DMS79 (cell line): ENCODE measurements at regions not wholly inside any gene's neighbourhood (a gene's known extent, or its start where the extent isn't known, plus 50 kb on each side); places are given as distances from the start of the nearest gene placed in this dataset.

Experiments used
- DNase-seq: peaks from one replicate; lab custom pipeline; 2025; lab: John Stamatoyannopoulos, UW

DNA sequence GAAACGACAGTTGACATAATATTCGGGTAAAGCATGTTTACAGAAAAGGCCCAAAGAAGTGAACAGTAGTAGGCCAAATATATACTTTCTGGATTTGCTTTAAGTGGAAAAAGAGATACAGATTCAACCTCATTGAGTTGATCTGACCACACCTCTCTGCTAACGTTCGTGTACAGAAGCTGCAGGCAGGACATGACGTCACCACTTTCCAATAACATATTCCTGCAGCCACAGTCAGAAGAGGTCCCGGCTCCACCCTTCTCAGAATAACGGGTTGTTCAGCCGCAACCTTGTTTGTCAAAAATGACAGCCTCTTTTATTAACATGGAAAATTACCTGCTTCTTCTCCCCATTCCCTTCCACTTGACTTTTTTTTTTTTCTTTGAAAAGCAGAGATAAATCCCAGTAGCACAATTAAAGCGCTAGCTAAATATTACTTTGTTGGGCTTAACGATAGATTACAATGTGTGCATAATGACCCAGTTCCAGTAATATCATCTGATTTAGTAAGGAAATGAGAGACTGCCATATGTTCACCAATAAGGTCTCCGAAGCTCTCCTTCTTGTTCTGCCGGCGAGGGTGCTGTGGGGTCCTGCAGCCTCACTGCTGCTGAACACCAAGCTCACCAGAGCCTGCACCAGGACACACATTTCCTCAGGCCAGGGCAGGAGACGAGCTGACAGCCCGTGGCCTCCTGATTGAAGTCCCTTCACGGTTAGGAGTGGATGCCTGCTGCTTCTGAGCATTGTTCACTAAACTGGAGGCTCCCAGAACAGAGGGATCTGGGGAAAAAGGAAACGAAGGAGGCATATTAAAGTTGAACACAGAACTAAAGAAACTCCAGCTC lies 451.0 kb upstream of the SALL3 start:
- no peak for DNase-seq

DNA sequence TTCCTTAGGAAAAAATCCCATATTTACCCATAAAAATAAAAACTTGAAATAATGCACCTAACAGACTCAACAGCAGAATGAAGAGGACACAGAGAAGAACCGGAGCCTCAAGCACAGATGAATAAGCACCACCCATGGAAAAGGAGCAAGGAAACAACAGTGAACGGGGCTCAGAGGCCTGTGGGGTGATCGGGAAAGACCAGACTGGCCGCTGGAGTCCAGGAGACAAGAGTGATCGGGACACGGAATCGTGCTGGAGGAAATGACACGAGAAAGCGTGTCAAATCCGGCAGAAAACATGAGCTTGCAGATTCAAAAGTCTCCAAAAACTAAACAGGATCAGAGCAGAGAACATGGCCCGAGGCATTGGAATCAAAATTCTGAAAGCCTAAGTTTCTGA lies 448.0 kb upstream of the SALL3 start:
- no peak for DNase-seq

DNA sequence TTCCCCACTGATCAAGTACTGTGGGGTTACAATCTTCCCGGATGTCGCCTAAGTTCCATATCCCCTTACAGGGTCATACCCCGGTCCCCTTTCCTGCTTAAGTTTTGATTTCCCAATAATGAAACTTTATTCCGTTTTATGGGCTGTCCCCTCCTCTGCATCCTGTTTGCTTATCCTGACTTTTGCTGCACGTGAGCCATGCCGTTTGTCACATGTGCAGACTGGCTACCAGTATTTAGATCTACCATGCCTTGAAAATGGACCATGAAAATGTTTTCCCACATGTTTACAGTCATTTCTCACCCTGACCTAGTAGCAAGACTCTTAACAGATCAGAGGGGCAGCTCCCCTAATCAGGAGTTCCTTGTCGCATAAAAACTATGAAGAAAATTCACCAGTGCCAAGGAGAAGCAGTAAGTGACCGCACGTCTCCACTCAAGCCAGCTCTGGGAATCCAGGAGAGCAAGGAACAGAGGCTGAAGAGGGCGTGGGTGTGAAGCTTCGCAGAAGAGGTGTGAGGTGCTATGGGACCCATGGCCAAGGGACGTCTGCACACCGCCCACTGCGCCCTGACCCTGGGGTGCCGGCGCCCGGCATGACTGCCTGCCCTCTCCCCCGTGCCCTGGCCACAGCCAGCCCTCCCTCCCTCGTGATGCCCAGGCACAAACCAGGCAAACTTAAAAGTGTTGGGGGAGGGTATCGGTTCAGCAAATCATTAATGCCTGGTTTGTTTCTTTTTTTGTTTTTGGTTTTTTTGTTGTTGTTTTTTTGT lies 440.8 kb upstream of the SALL3 start:
- no peak for DNase-seq

DNA sequence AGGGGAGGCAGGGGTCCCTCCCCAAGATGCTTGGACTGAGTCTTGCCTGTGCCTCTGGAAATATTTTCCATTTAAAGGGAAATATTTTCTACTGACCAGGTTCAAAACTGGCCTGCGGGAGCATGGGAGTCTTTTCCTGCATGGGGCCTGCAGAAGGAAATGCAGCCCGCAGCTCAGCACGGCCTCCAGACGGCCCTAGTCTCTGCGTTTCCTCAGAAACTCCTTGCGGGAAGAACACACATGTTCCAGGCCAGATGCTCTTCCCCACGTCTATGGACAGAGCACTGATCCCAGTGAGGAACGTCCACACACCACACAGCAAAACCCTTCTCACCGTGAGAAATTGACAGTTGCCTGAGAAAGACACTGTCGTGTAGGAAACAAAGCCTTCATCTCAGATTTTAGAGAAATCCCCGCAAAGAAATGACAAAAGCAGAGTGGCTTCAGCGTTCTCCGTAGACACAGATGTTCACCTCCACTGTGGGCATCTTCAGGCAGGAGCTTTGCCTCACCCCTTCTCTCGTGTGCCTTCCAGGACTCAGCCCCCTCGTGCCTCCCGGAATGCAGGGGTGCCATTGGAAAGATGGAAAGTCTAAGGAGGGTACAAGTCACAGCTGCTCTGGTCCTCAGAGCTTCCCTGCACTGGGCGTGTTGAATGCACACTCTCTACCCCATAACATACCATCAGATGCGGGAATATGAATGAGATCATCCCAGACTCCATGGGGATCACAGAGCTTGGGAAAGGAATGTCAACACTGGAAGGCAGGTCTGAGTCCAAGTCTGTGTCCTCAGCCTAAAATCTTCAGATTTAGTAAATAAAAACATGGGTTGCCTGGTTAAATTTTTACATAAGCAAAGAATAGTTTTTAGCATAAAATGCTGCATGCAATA lies 438.7 kb upstream of the SALL3 start:
- DNase-seq = no peak

DNA sequence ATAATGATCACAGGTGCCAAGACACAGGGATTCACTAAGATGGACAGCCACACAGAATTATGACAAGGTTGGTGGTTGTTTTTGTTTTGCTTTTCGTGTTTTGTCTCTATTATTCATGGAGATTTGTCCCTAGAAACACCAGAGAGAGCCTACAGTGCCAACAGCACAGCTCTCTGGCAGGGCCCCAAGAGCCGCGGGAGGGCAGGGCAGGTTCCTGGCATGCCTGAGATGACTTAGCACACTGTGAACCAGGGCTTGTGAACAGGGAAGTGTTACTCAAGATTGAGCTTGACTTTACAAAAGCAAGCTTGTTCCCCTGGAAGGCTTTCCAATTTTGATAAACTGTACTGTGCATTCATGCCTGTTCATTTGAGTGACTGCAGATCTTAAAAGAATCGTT lies 437.4 kb upstream of the SALL3 start:
- no peak for DNase-seq

DNA sequence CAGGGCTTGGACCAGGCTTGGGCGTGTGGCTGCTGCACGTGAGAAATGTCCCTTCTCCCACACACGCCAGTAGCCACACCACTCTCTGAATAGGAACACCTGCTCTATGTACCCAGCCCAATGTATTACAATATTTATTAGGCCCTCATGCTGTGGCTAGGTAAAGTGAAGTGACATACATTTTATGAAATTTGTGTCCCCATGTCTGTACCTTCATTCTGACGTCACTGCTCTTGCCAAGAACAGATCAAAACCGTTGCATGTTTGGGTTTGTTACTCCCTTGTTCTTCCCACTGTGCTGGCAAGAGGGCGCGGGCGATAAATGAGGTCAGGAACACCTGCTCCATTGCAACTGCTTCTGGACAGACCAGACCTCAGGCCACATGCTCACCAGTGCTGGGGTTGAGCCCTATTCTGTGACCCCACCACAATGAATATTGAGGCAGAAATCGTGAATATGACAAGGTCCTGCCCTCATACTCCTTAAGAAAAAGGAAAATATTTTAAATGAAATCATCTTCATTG lies 436.4 kb upstream of the SALL3 start:
- DNase-seq = no peak

DNA sequence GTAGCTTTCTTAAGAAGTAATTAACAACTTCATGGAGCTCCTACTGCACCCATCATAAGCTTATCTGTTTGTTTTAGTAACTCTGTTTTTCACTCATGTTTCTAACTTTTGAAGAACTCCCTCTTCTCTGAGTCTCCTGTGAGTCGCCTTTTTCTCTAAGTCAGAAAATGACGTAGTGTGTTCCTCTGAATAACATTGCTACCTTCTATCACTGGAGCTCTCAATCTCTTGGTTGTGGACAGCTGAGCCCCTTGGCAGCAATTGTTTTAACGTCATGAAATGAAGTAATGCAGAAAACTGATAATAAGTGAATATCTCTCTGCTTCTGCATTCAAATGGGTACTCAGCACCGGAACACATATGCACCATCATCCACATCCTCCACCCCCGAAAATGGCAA lies 433.3 kb upstream of the SALL3 start:
- no peak for DNase-seq

DNA sequence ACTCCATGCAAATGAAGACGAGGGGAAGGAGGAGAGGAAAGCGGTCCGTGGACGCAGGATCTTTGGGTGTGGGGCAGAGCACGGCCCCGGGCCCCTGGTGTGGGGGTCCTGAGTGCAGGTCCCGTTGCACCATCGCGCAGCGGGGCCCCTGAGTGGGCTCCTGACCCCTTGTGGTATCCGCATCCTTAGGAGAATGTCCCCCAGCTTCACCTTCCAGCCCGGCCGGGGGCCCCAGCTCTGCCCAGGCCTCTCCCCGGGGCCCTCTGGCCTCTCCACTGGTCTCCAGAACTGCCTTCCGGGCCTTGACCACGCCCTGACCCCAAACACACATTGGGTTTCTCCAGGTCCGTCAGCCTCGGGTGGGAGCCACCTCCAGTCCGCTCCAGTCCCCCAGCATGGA lies 431.8 kb upstream of the SALL3 start:
- no peak for DNase-seq

DNA sequence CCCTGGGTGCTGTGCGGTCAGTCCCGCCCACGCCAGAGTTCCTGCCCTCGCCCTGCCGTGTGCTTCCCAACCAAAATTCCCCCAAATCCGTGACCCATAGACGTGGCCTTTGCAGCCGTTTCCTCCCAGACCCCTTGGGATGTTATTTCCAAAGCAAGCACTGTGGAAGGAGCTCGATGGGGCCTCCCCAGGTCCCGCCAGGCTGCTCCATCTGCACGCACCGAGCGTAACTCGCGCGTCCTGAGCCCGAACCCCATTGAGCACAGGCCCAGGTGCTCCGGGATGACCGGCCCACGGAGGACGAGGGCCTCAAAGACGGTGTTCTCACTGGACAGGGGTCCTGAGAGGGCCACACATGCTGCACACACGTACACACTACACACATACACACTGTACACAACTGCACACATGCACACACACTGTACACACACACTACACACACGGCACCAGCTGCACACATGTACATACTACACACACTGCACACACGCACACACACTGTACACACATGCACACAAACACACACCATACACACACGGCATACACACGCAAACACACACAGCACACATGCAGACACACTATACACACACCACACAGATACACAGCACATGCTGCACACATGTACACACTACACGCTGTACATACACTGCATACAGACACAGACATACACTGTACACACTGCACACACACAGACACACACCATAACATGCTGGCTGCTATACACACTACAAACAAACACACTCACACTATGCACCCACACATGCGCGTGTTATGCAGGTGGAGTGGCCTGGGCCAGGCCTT lies 431.2 kb upstream of the SALL3 start:
- no peak for DNase-seq

DNA sequence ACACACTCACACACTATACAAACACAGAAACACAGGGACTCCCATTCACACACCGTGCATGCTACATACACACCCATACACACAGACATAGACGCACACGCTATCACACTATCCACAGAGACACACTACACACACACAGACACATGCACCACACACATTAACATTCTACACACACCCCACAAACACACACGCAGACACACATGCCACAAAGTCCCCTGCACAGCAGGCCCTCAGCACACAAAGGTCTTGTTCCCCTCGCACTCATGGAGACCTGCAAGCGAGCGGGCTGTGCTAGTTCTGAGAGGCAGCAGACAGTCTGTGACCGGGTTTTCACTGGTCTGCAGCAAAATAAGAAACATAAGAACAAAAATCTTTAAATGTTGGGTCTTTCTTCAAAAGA lies 429.6 kb upstream of the SALL3 start:
- no peak for DNase-seq

DNA sequence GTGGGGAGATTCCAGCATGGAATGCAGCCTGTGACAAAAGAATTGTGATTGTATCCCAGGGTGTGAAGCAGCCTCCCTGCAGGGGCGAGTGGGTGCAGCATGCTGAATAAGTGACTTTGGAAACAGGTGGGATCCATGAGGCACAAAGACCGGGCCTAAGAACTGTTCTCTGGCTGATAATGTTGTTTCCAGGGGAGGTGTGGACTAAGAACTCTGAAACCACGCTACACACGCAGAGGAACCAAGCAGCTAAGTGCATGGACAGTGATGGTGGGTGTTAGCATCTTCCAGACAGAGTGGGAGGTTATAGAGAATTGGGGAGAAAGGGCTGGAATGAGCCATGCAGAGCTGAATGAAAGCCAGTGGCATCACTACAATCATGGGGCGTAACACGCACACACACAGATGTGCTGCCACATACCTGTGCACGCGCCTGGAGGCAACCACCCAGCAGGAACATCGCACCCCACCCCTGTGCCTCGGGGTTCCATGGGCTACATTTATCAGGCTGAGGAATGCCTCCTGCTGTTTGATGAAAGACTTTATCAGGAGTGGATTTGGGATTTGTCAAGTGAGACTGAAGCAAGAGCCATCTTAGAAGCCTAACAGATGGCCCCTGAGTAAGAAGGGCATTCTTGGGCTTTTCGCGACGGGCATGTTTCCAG lies 424.5 kb upstream of the SALL3 start:
- no peak for DNase-seq

DNA sequence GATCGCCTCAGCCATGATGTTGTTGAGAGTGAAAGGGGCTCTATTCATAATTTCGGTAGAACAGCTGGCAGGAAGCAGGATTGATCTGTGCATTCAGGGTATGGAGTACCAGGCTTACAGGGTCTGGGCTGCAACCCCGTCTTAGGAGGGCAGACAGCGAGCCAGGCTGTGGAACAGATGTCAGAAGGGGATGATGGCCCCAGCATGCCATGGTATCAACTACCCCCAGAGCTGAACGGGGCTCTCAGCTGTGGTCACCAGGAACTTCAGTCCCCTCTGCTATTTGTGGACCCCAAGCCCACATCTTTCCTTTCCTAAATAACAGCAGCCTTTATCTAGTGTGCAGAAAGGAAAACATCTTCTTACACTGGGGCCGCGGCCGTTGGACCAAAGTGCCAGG lies 422.2 kb upstream of the SALL3 start:
- no peak for DNase-seq

DNA sequence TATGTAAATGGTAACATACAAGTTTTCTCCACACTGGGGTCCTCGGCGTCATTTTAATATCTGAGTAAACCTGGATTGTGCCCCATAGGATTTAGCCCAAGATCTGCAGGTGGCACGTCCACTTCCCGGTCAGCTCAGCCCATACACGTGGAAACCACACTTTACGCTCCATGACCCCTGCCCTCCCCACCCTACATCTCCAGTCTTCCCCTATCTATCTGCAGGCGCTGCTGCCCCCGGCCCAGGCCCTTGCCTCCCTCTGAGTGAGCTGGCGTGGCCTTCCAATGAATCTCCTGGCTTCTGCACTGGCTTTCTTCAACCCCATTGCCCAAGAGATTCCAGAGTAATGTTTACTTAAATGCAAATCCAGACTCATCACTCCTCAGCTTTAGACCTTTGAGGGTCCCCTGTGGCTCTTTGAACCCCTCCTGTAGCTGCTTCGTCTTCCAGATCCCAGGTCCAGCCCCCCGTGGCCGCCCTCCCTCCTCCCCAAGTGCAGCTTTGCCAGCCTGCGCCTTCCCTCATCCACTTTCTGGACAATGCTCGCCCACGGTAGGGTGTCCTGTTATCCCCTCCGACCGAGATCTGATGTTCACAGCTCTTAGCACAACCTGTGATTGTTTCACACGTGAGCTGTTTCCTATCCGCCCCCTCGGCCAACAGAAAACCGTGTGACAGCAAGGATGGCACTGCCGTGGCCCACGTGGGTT lies 421.4 kb upstream of the SALL3 start:
- no peak for DNase-seq

DNA sequence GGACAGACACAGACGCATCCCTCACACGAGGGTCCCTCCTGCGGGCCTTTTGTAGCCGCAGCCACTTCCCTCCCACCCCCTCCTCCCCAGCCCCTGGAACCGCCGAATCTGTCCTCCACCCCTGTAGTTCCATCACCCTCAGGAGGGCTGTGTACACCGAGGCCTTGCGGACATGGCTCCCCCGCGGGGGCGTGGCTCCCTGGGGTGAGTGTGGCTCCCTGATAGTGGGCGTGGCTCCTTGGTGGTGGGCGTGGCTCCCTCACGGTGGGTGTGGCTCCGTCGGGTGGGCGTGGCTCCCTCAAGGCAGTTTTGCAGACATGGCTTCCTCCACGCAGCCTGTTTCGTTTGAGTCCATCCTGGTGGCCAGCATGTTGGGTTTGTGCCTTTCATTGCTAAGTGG lies 420.7 kb upstream of the SALL3 start:
- DNase-seq = no peak

DNA sequence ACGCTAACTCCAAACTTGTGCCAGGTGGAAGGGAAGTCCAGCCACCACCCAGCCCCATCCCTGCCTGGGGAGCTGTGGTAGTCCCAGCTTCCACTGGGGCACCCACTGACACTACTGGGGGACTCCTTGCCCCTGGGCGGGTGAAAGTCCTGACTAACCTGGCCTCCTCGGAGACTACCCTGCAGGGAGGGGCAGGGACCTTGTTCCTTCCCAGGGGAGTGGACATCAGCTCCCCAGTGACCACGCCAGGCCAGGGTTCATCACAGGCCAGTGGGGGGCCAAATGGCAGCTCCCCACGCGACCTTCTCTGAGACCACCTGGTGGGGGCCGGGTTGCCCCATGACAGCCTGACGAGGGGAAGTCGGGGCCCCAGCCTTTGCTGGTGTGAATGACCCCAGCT lies 420.0 kb upstream of the SALL3 start:
- DNase-seq = no peak

DNA sequence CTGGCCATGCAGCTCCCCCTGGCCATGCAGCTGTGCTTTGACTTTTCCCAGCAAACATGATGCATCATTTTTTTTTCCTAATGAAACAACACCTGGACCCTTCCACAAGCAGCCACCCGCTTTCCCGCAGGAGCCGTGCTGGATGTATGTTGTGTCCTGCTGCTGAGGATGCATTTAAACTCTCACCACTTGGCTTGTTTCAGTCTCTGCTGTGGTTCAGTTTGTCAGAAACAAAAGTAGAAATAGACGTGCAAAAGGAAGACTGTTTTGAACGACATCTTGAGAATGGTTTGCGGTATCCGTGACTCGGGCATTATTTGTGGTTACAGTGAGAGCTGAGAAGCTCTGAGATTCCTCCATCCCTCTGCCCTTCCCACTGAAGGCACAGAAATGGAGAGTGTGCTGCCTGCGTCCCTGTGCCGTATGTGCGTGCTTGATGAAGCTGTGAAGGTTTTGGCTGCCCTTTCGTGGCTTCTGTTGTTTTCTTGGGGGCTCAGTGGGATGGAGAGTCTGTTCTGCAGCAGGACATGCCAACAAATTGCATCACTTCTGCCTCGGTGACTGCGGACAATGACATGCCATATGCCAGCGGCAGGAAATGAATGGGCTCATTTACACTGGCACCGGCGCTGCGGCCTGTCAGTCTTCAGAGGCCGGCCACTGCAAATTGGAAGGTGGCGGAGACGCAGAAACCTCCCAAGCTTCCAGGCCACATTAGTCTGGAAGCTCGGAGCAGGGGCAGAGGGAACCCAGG lies 417.7 kb upstream of the SALL3 start:
- DNase-seq = no peak

DNA sequence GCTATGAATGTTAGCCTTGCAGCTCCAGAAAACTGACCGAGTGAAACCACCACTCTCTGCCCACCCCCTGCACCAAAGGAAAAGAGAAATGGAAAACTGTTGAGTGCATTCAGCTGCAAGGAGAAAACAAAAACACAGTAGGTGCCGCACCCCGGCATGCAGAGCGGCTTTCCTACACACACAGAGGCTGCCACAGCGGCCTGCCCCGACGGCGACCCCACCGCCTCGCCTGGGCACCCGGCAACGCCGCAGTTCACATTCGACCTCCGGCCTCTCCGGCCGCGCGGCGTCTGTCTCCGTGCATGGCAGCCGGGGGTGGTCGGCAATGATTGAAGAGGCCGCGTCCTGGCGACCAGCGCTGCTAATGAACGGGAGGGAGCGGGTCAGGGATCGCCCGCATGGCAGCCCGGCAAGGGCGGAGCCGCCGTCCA lies 417.1 kb upstream of the SALL3 start:
- no peak for DNase-seq

DNA sequence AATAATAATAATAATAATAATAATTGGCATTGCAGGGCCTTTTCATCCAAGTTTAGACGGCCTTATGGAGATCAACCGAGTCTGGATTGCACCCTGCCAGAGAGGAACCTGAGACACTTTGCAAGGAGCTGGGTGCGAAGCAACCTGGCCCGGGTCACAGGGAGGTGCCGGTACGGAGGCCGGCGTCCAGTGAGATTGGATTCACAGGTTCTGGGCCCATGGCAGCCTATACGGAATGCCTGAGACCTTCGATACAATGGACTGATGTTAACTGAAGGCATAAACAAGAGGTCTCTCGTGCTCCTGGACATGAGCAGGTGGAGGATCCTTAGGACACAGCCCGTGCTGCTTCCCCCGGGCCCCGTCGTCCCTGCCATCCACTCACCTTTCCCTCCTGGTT lies 416.5 kb upstream of the SALL3 start:
- no peak for DNase-seq

DNA sequence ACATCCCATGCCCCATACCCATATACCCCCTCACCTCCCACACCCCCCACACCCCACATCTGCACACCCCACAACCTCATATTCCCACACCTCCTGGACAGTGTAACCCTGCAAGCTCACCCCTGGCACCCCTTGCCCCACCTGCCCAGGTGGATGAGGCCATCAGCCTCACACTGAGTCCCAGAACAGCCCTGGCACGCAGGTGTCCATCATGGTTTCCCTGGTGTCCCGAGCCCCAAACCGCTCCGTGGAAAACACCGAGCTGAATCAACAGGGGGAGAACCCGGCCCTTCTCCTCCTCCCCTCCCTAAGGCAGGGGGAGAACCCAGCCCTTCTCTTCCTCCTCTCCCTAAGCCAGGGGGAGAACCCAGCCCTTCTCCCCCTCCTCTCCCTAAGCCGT lies 415.6 kb upstream of the SALL3 start:
- no peak for DNase-seq
